HepG2 (cell line): ENCODE measurements at regions not wholly inside any gene's neighbourhood (a gene's known extent, or its start where the extent isn't known, plus 50 kb on each side); places are given as distances from the start of the nearest gene placed in this dataset.

Source experiments
- ATAC-seq: fragments of 200-7000 bp; cut with Tn5 transposase; 3 replicates; pipeline ENCODE4 v1.9.1; 2020; ENCODE audit warnings: mild to moderate bottlenecking, moderate library complexity
- BruUV-seq: library from RNA; stranded (reverse); fragments of 400-500 nt; replicated peaks from 2 replicates; lab custom pipeline; 2021; lab: Mats Ljungman, UMichigan
- CTCF ChIA-PET: fragments of 300-600 bp; formaldehyde crosslinking; extraction: SDS; loops from one replicate; lab custom pipeline; 2021; ENCODE audit warnings: low total read pairs, inconsistent platforms, low intra/inter-chr PET ratio; lab: Yijun Ruan, JAX
- POLR2A ChIA-PET: fragments of 350-600 bp; sonication (Branson Sonifier 250); formaldehyde crosslinking; loops from one replicate; lab custom pipeline; 2020; ENCODE audit warnings: antibody characterized with exemption, inconsistent platforms; lab: Yijun Ruan, JAX
- DNase-seq: peaks from one replicate; pipeline ENCODE4 v3.0.0-alpha.2; 2015; ENCODE audit warnings: low spot score
- FAIRE-seq: peaks from 3 replicates; lab custom pipeline; 2011; peaks lifted over from hg19 to GRCh38; lab: Jason Lieb, UNC
- H2AFZ ChIP-seq: one replicate; pipeline ENCODE4 v1.6.1; 2011; ENCODE audit warnings: low read length, inconsistent platforms
- H3K27ac ChIP-seq: fragments of 300-600 bp; 3 replicates; pipeline ENCODE4 v1.8.0; 2011; ENCODE audit warnings: mixed run types, mild to moderate bottlenecking, mixed read lengths, low read length, inconsistent platforms; ENCODE audit not compliant: insufficient read depth; ENCODE audit errors: extremely low read length
- H3K27me3 ChIP-seq, 2 experiments: fragments of 200-600 bp in 1 of 2; 2 replicates in 1 of 2; 3 replicates in 1 of 2; pipeline versions ENCODE4 v1.6.0 to v1.8.0; 2011; ENCODE audit warnings: low read length in 2 of 2, mild to moderate bottlenecking in 2 of 2, moderate library complexity in 2 of 2, inconsistent platforms in 1 of 2; ENCODE audit not compliant: insufficient read depth in 2 of 2, control insufficient read depth in 1 of 2
- H3K36me3 ChIP-seq, 2 experiments: fragments of 200-600 bp in 1 of 2; replicated peaks in 1 of 2; 2 replicates in 1 of 2; 3 replicates in 1 of 2; pipeline versions ENCODE4 v1.5.1 to v1.8.0; 2011; ENCODE audit warnings: low read length in 2 of 2, inconsistent platforms in 1 of 2; ENCODE audit not compliant: insufficient read depth in 2 of 2, control insufficient read depth in 1 of 2
- H3K4me1 ChIP-seq: 2 replicates; pipeline ENCODE4 v1.5.1; 2012; ENCODE audit warnings: low read length, inconsistent platforms; ENCODE audit not compliant: insufficient read depth
- H3K4me2 ChIP-seq: 2 replicates; pipeline ENCODE4 v1.6.0; 2011; ENCODE audit warnings: low read depth, low read length, inconsistent platforms
- H3K4me3 ChIP-seq, 3 experiments: fragments of 200-600 bp in 1 of 3; sonication (generic), shearing (Covaris generic) in 1 of 3; replicated peaks in 1 of 3; 2 replicates each; pipeline ENCODE4 v1.5.1; 2011 to 2016; ENCODE audit warnings: low read length in 3 of 3, inconsistent platforms in 2 of 3, low read depth in 2 of 3, mild to moderate bottlenecking in 2 of 3, control low read depth in 1 of 3, mixed read lengths in 1 of 3; ENCODE audit not compliant: insufficient read depth in 1 of 3
- H3K79me2 ChIP-seq: one replicate; pipeline ENCODE4 v1.6.1; 2011; ENCODE audit warnings: low read length, inconsistent platforms; ENCODE audit not compliant: insufficient read depth
- H3K9ac ChIP-seq: 2 replicates; pipeline ENCODE4 v1.6.0; 2011; ENCODE audit warnings: mild to moderate bottlenecking, low read depth, low read length, inconsistent platforms; ENCODE audit not compliant: insufficient read depth
- H3K9me3 ChIP-seq: 2 replicates; pipeline ENCODE4 v1.5.1; 2012; ENCODE audit warnings: mild to moderate bottlenecking, low read length
- H4K20me1 ChIP-seq: 2 replicates; pipeline ENCODE4 v1.6.0; 2011; ENCODE audit warnings: inconsistent platforms, mild to moderate bottlenecking, low read length, moderate library complexity; ENCODE audit not compliant: insufficient read depth
- ASH2L ChIP-seq: fragments of 300-600, 200-600 bp; sonication (generic); IDR thresholded peaks from 2 replicates; pipeline ENCODE4 v1.7.0; 2017; ENCODE audit warnings: low read depth, mild to moderate bottlenecking, moderate library complexity, mixed read lengths, low read length; ENCODE audit not compliant: insufficient read length
- CENPT ChIP-seq: sonication (generic); formaldehyde crosslinking; IDR thresholded peaks from 2 replicates; pipeline ENCODE4 v1.8.0; 2022; ENCODE audit warnings: low read depth, mild to moderate bottlenecking, moderate library complexity, missing genetic modification reagents
- HDAC6 ChIP-seq: fragments of 200-600 bp; sonication (generic); IDR thresholded peaks from 2 replicates; pipeline ENCODE4 v1.7.0; 2017; ENCODE audit warnings: mild to moderate bottlenecking, antibody characterized with exemption, low read length, low read depth
- KDM4B ChIP-seq: sonication (generic); formaldehyde crosslinking; IDR thresholded peaks from 2 replicates; pipeline ENCODE4 v1.4.0; 2020; ENCODE audit warnings: missing genetic modification reagents
- NCOA1 ChIP-seq: sonication (generic); formaldehyde crosslinking; IDR thresholded peaks from 2 replicates; pipeline ENCODE4 v1.9.0; 2021; ENCODE audit warnings: missing genetic modification reagents
- NFYC ChIP-seq: IDR thresholded peaks from 2 replicates; pipeline ENCODE4 v1.6.1; 2016; ENCODE audit warnings: missing genetic modification reagents, missing compliant biosample characterization
- ZFP36L1 ChIP-seq: sonication (generic); formaldehyde crosslinking; IDR thresholded peaks from 2 replicates; pipeline ENCODE4 v1.8.0; 2022; ENCODE audit warnings: mild to moderate bottlenecking, missing genetic modification reagents, moderate library complexity
- ZNF12 ChIP-seq: sonication (generic); formaldehyde crosslinking; IDR thresholded peaks from 2 replicates; pipeline ENCODE4 v1.5.0; 2020; ENCODE audit warnings: missing genetic modification reagents
- ZNF501 ChIP-seq: sonication (generic); formaldehyde crosslinking; IDR thresholded peaks from 2 replicates; pipeline ENCODE4 v1.5.1; 2020; ENCODE audit warnings: mild to moderate bottlenecking, moderate library complexity, missing genetic modification reagents
- WGBS: methylation state at CpG from one replicate; pipeline ENCODE4 v1.1.6; 2017; ENCODE audit warnings: low lambda C conversion rate; 5-methylcytosine and 5-hydroxymethylcytosine counted together
- in situ Hi-C: cut with HindIII; loops from 2 replicates; pipeline ENCODE4 v1.10.0; 2017; ENCODE audit warnings: low pct_unique_long_range_greater_than_20kb; ENCODE audit not compliant: extremely low pct_ligation_motif_present
- intact Hi-C: fragments of 100-400 bp; cut with micrococcal nuclease; formaldehyde crosslinking; loops from one replicate; pipeline ENCODE4 v1.10.0; 2022; ENCODE audit not compliant: unreplicated experiment
- TF ChIP-seq, protein P1 (sequence below): sonication (generic); formaldehyde crosslinking; IDR thresholded peaks from 2 replicates; pipeline ENCODE4 v1.4.0; 2020; ENCODE audit warnings: missing genetic modification reagents
- TF ChIP-seq, protein P2 (sequence below): fragments of 450-650 bp; IDR thresholded peaks from 2 replicates; pipeline ENCODE4 v1.6.1; 2017
- TF ChIP-seq, protein P3 (sequence below): sonication (generic); formaldehyde crosslinking; conservative IDR thresholded peaks from 2 replicates; pipeline ENCODE4 v1.4.0; 2020; ENCODE audit warnings: mild to moderate bottlenecking, missing genetic modification reagents, moderate library complexity
- TF ChIP-seq, protein P4 (sequence below): fragments of 450-650 bp; IDR thresholded peaks from 2 replicates; pipeline ENCODE4 v1.6.1; 2017; ENCODE audit warnings: mild to moderate bottlenecking

DNA sequence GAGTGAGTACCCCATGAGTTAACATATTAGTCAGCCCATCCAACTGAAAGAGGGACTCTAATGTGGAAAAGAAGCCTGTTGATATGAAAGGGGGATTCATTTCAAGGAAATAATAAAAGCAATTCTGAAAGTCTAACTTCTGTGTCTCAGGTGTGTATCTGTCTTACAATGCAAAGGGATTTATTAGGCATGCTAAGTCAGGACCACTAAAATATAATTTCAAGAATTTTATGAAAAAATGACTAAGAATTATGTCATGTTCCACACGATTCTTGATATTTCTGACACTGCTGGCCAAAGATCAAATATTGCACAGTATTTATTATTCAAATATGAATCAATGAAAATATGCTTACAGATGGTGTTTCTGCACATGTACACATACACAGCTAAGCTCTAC lies 130.8 kb downstream of the KLF12 start:
- H3K27ac ChIP-seq = no peak overlapping the region
- no peaks in the 10 kb centered on the region for H3K79me2 ChIP-seq
- no peak overlapping the region for H3K9ac ChIP-seq
- in situ Hi-C loops (no loop called here), intact Hi-C loops (no loop called here)
- H3K4me2 ChIP-seq = no peak overlapping the region
- 45% methylated on average over 1 of the region's 1 CpG for WGBS
- H3K27me3 ChIP-seq = no peaks in the 10 kb centered on the region
- H3K4me1 ChIP-seq = no peaks in the 10 kb centered on the region
- BruUV-seq = no TSS peak
- H3K9me3 ChIP-seq = no peaks in the 10 kb centered on the region
- ATAC-seq (no peak), DNase-seq (no peak), FAIRE-seq (no peak)
- no peaks in the 10 kb centered on the region for H3K36me3 ChIP-seq
- no peak overlapping the region for H2AFZ ChIP-seq
- ChIA-PET CTCF (no interaction called here), POLR2A (no interaction called here)
- no peaks in the 10 kb centered on the region for H4K20me1 ChIP-seq
- H3K4me3 ChIP-seq = no peak overlapping the region
- no peak for TF ChIP-seq HDAC6
- TF ChIP-seq ZNF501 (CRISPR knock-in tag) = no peak
- TF ChIP-seq, protein P1, sequence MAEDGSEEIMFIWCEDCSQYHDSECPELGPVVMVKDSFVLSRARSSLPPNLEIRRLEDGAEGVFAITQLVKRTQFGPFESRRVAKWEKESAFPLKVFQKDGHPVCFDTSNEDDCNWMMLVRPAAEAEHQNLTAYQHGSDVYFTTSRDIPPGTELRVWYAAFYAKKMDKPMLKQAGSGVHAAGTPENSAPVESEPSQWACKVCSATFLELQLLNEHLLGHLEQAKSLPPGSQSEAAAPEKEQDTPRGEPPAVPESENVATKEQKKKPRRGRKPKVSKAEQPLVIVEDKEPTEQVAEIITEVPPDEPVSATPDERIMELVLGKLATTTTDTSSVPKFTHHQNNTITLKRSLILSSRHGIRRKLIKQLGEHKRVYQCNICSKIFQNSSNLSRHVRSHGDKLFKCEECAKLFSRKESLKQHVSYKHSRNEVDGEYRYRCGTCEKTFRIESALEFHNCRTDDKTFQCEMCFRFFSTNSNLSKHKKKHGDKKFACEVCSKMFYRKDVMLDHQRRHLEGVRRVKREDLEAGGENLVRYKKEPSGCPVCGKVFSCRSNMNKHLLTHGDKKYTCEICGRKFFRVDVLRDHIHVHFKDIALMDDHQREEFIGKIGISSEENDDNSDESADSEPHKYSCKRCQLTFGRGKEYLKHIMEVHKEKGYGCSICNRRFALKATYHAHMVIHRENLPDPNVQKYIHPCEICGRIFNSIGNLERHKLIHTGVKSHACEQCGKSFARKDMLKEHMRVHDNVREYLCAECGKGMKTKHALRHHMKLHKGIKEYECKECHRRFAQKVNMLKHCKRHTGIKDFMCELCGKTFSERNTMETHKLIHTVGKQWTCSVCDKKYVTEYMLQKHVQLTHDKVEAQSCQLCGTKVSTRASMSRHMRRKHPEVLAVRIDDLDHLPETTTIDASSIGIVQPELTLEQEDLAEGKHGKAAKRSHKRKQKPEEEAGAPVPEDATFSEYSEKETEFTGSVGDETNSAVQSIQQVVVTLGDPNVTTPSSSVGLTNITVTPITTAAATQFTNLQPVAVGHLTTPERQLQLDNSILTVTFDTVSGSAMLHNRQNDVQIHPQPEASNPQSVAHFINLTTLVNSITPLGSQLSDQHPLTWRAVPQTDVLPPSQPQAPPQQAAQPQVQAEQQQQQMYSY (CRISPR knock-in tag) = no peak
- TF ChIP-seq ZNF12 = no peak
- TF ChIP-seq ZFP36L1 (CRISPR knock-in tag) = no peak
- TF ChIP-seq, protein P2, sequence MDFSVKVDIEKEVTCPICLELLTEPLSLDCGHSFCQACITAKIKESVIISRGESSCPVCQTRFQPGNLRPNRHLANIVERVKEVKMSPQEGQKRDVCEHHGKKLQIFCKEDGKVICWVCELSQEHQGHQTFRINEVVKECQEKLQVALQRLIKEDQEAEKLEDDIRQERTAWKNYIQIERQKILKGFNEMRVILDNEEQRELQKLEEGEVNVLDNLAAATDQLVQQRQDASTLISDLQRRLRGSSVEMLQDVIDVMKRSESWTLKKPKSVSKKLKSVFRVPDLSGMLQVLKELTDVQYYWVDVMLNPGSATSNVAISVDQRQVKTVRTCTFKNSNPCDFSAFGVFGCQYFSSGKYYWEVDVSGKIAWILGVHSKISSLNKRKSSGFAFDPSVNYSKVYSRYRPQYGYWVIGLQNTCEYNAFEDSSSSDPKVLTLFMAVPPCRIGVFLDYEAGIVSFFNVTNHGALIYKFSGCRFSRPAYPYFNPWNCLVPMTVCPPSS = no peak
- TF ChIP-seq, protein P3, sequence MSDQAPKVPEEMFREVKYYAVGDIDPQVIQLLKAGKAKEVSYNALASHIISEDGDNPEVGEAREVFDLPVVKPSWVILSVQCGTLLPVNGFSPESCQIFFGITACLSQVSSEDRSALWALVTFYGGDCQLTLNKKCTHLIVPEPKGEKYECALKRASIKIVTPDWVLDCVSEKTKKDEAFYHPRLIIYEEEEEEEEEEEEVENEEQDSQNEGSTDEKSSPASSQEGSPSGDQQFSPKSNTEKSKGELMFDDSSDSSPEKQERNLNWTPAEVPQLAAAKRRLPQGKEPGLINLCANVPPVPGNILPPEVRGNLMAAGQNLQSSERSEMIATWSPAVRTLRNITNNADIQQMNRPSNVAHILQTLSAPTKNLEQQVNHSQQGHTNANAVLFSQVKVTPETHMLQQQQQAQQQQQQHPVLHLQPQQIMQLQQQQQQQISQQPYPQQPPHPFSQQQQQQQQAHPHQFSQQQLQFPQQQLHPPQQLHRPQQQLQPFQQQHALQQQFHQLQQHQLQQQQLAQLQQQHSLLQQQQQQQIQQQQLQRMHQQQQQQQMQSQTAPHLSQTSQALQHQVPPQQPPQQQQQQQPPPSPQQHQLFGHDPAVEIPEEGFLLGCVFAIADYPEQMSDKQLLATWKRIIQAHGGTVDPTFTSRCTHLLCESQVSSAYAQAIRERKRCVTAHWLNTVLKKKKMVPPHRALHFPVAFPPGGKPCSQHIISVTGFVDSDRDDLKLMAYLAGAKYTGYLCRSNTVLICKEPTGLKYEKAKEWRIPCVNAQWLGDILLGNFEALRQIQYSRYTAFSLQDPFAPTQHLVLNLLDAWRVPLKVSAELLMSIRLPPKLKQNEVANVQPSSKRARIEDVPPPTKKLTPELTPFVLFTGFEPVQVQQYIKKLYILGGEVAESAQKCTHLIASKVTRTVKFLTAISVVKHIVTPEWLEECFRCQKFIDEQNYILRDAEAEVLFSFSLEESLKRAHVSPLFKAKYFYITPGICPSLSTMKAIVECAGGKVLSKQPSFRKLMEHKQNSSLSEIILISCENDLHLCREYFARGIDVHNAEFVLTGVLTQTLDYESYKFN (CRISPR knock-in tag) = no peak
- TF ChIP-seq CENPT (CRISPR knock-in tag) = no peak
- TF ChIP-seq, protein P4, sequence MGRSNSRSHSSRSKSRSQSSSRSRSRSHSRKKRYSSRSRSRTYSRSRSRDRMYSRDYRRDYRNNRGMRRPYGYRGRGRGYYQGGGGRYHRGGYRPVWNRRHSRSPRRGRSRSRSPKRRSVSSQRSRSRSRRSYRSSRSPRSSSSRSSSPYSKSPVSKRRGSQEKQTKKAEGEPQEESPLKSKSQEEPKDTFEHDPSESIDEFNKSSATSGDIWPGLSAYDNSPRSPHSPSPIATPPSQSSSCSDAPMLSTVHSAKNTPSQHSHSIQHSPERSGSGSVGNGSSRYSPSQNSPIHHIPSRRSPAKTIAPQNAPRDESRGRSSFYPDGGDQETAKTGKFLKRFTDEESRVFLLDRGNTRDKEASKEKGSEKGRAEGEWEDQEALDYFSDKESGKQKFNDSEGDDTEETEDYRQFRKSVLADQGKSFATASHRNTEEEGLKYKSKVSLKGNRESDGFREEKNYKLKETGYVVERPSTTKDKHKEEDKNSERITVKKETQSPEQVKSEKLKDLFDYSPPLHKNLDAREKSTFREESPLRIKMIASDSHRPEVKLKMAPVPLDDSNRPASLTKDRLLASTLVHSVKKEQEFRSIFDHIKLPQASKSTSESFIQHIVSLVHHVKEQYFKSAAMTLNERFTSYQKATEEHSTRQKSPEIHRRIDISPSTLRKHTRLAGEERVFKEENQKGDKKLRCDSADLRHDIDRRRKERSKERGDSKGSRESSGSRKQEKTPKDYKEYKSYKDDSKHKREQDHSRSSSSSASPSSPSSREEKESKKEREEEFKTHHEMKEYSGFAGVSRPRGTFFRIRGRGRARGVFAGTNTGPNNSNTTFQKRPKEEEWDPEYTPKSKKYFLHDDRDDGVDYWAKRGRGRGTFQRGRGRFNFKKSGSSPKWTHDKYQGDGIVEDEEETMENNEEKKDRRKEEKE = no peak
- no peak for TF ChIP-seq KDM4B (CRISPR knock-in tag)
- no peak for TF ChIP-seq NFYC
- no peak for TF ChIP-seq ASH2L
- no peak for TF ChIP-seq NCOA1 (CRISPR knock-in tag)
